ENCODE measurements at regions not wholly inside any gene's neighbourhood (a gene's known extent, or its start where the extent isn't known, plus 50 kb on each side); places are given as distances from the start of the nearest gene placed in this dataset.

DNA sequence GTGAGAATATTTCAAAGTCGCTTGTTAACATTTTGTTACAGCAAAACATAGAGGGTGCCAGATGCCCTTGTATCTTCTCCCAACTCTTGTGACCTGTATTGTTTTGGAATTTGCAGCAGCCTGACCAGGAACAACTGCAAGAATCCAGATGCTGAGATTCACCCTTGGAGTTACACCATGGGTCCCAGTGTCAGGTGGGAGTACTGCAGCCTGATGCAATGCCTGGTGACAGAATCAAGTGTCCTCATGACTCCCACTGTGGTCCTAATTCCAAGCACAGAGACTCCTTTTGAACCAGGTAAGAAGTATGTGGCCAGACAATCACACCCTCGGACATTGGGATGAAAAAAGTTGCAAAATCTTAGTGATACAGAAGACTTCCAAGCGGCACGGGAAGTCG, 79.6 kb upstream of the MAP3K4 start:
- Histone ChIP-seq H3K27ac (replicated peaks) (no peak overlapping the region), H3K27me3 (ENCODE audit: insufficient read depth, poor library complexity, severe bottlenecking) (no peaks in the 10 kb centered on the region), H3K4me3 (replicated peaks; ENCODE audit: insufficient read depth, low read length) (no peak overlapping the region)
- TF ChIP-seq POLR2AphosphoS5 (IDR thresholded peaks at IDR 0.05; ENCODE audit: low read depth) (no peak), SPI1 (IDR thresholded peaks at IDR 0.05; ENCODE audit: borderline replicate concordance, low read depth) (no peak), GABPA (IDR thresholded peaks at IDR 0.05; ENCODE audit: low read depth) (no peak)
- TF ChIP-seq, protein P1, sequence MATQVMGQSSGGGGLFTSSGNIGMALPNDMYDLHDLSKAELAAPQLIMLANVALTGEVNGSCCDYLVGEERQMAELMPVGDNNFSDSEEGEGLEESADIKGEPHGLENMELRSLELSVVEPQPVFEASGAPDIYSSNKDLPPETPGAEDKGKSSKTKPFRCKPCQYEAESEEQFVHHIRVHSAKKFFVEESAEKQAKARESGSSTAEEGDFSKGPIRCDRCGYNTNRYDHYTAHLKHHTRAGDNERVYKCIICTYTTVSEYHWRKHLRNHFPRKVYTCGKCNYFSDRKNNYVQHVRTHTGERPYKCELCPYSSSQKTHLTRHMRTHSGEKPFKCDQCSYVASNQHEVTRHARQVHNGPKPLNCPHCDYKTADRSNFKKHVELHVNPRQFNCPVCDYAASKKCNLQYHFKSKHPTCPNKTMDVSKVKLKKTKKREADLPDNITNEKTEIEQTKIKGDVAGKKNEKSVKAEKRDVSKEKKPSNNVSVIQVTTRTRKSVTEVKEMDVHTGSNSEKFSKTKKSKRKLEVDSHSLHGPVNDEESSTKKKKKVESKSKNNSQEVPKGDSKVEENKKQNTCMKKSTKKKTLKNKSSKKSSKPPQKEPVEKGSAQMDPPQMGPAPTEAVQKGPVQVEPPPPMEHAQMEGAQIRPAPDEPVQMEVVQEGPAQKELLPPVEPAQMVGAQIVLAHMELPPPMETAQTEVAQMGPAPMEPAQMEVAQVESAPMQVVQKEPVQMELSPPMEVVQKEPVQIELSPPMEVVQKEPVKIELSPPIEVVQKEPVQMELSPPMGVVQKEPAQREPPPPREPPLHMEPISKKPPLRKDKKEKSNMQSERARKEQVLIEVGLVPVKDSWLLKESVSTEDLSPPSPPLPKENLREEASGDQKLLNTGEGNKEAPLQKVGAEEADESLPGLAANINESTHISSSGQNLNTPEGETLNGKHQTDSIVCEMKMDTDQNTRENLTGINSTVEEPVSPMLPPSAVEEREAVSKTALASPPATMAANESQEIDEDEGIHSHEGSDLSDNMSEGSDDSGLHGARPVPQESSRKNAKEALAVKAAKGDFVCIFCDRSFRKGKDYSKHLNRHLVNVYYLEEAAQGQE (IDR thresholded peaks at IDR 0.05; ENCODE audit: insufficient replicate concordance, low read depth) = no peak
- TF ChIP-seq, protein P2, sequence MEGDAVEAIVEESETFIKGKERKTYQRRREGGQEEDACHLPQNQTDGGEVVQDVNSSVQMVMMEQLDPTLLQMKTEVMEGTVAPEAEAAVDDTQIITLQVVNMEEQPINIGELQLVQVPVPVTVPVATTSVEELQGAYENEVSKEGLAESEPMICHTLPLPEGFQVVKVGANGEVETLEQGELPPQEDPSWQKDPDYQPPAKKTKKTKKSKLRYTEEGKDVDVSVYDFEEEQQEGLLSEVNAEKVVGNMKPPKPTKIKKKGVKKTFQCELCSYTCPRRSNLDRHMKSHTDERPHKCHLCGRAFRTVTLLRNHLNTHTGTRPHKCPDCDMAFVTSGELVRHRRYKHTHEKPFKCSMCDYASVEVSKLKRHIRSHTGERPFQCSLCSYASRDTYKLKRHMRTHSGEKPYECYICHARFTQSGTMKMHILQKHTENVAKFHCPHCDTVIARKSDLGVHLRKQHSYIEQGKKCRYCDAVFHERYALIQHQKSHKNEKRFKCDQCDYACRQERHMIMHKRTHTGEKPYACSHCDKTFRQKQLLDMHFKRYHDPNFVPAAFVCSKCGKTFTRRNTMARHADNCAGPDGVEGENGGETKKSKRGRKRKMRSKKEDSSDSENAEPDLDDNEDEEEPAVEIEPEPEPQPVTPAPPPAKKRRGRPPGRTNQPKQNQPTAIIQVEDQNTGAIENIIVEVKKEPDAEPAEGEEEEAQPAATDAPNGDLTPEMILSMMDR (IDR thresholded peaks at IDR 0.05; ENCODE audit: insufficient read depth, low read length) = no peak
- DNase-seq (ENCODE audit: low read depth in 1 of 2, low spot score in 1 of 2) = no peak

DNA sequence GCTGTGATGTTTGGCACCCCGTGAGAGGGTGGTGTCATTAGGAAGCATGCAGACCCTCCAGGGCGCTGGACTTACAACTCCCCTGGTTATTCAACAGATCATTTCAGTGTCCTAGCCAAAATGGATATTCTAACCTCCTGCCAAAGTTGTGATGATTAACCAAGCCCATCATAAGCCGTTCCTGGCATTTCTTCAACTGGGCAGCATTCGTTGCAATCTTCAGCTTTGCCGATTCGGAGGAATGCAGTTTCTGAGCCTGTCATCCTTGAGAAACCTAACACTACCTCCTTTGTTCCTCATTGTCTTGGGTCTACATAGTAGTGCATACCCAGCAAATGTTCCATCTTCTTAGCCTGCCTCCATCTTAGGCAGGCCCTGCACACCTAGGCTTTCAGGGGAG, 79.2 kb upstream of the MAP3K4 start:
- H3K4me3 ChIP-seq (replicated peaks; ENCODE audit: insufficient read depth, low read length) = no peak overlapping the region
- no peaks in the 10 kb centered on the region for H3K27me3 ChIP-seq (ENCODE audit: insufficient read depth, poor library complexity, severe bottlenecking)
- H3K27ac ChIP-seq (replicated peaks) = no peak overlapping the region
- no peak for DNase-seq (ENCODE audit: low read depth in 1 of 2, low spot score in 1 of 2)
- no peak for TF ChIP-seq SPI1 (IDR thresholded peaks at IDR 0.05; ENCODE audit: borderline replicate concordance, low read depth)
- TF ChIP-seq POLR2AphosphoS5 (IDR thresholded peaks at IDR 0.05; ENCODE audit: low read depth) = no peak

DNA sequence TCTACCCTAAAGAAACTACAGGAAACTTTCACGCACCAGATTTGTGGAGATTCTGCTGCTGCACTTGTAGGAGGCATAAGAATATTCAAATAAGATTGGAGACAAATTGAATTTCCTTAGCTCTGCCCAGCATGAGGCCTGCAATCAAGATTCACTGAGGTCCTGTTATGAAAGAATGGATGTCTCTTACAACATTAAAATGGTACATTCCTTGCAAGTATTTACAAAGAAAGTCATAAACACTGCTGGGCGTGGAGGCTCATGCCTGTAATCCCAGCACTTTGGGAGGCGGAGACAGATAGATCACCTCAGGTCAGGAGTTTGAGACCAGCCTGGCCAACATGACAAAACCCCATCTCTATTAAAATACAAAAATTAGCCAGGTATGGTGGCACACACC, 74.0 kb upstream of the MAP3K4 start:
- no peak overlapping the region for H3K4me3 ChIP-seq (replicated peaks; ENCODE audit: insufficient read depth, low read length)
- TF ChIP-seq GABPA (IDR thresholded peaks at IDR 0.05; ENCODE audit: low read depth) = no peak
- TF ChIP-seq, protein P2 (IDR thresholded peaks at IDR 0.05; ENCODE audit: insufficient read depth, low read length) = no peak
- TF ChIP-seq POLR2AphosphoS5 (IDR thresholded peaks at IDR 0.05; ENCODE audit: low read depth) = no peak
- TF ChIP-seq, protein P1 (IDR thresholded peaks at IDR 0.05; ENCODE audit: insufficient replicate concordance, low read depth) = no peak
- no peak for TF ChIP-seq SPI1 (IDR thresholded peaks at IDR 0.05; ENCODE audit: borderline replicate concordance, low read depth)
- no peaks in the 10 kb centered on the region for H3K27me3 ChIP-seq (ENCODE audit: insufficient read depth, poor library complexity, severe bottlenecking)
- H3K27ac ChIP-seq (replicated peaks) = no peak overlapping the region
- no peak for DNase-seq (ENCODE audit: low read depth in 1 of 2, low spot score in 1 of 2)

DNA sequence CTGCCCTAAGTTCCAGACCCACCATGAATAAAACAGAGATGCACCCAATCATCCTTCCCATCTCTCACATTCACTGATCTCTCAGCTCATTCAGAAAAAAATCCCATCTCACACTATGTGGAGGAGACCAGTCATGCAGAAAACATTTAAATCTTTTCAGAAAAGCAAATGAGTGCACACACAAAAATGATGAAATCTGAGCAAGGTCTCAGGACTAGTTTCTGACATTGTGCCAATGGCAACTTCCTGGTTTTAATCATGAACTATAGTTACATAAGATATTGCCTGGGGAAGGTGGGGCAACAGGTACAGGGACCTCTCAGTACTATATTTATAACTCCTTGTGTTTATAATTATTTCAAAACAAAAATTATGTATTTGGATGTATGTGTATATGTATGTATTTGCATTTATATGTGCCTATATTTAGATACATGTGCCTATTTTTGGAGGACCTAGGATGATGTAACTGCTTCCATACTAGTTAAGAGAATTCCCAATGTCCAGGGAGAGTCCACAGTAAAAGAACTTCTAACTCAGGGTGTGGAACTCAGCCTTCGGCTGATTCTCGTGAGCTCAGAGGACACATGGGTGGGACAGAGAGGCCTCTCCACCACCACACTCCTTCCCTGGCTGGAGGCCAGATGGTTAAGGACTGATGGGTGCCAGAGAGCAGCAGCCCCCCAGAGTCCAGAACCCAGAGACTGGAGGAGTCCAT, 71.7 kb upstream of the MAP3K4 start:
- Histone ChIP-seq H3K4me3 (replicated peaks; ENCODE audit: insufficient read depth, low read length) (no peak overlapping the region), H3K27ac (replicated peaks) (no peak overlapping the region), H3K27me3 (ENCODE audit: insufficient read depth, poor library complexity, severe bottlenecking) (no peaks in the 10 kb centered on the region)
- DNase-seq (ENCODE audit: low read depth in 1 of 2, low spot score in 1 of 2) = peak in 1 of 2 experiments; percentile 18
- TF ChIP-seq, protein P1 (IDR thresholded peaks at IDR 0.05; ENCODE audit: insufficient replicate concordance, low read depth) = no peak
- no peak for TF ChIP-seq POLR2AphosphoS5 (IDR thresholded peaks at IDR 0.05; ENCODE audit: low read depth)
- TF ChIP-seq SPI1 (IDR thresholded peaks at IDR 0.05; ENCODE audit: borderline replicate concordance, low read depth) = no peak
- no peak for TF ChIP-seq GABPA (IDR thresholded peaks at IDR 0.05; ENCODE audit: low read depth)

Measured in HL-60 (cell line).